Subcutaneous abdominal adipose tissue (tissue), 5 donors: ENCODE measurements at regions not wholly inside any gene's neighbourhood (a gene's known extent, or its start where the extent isn't known, plus 50 kb on each side); places are given as distances from the start of the nearest gene placed in this dataset.
"Not testable (repeated sequence)": the region's sequence is repeated elsewhere in the genome, so short reads cannot be mapped to it uniquely, and the experiment has no call there.

Source experiments
- H3K27ac ChIP-seq: one replicate; pipeline ENCODE4 v1.7.0; 2013; ENCODE audit warnings: low read depth, mild to moderate bottlenecking, inconsistent platforms, low read length, moderate library complexity
- H3K27me3 ChIP-seq, 5 donors: one replicate each; pipeline ENCODE4 v1.7.0; 2013; ENCODE audit warnings: low read length in 5 of 5, inconsistent platforms in 1 of 5; ENCODE audit not compliant: control insufficient read depth in 5 of 5, insufficient read depth in 4 of 5
- H3K36me3 ChIP-seq, 5 donors: one replicate each; pipeline ENCODE4 v1.7.0; 2013; ENCODE audit warnings: low read length in 5 of 5; ENCODE audit not compliant: control insufficient read depth in 5 of 5, insufficient read depth in 5 of 5
- H3K4me1 ChIP-seq, 5 donors: one replicate each; pipeline ENCODE4 v1.7.0; 2013; ENCODE audit warnings: low read length in 5 of 5, mild to moderate bottlenecking in 3 of 5, moderate library complexity in 1 of 5; ENCODE audit not compliant: control insufficient read depth in 5 of 5, insufficient read depth in 5 of 5
- H3K4me3 ChIP-seq, 5 donors: one replicate each; pipeline ENCODE4 v1.7.0; 2013; ENCODE audit warnings: low read length in 5 of 5, low read depth in 1 of 5
- H3K9ac ChIP-seq, 5 donors: one replicate each; pipeline ENCODE4 v1.7.0; 2013; ENCODE audit warnings: low read length in 5 of 5, mild to moderate bottlenecking in 4 of 5, moderate library complexity in 3 of 5
- H3K9me3 ChIP-seq, 5 donors: one replicate each; pipeline ENCODE4 v1.7.0; 2013; ENCODE audit warnings: low read length in 5 of 5; ENCODE audit not compliant: control insufficient read depth in 5 of 5
- donor health status: healthy.
- donor health status: healthy.
- donor health status: healthy.
- donor health status: healthy.
- donor health status: healthy.

DNA sequence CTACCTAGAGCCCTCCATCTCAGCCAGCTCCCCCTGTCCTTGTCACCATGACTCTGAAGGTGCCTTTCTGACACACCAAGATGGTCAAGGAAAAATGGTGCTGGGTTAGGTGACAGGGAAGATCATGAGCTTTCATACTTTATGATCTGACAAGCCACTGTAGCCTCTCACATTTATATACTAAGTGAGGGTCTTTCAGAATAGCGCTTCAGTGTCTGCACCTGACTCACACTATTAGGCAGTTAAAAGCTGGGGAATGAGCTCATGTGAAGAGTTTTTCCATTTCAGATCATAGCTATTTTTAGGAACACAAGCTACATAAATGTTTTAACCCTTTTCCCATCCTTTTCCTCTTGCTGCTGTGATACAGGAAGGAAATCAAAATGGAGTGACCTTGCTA is 101.4 kb downstream of the FAM72C start:
- H3K27ac ChIP-seq, H3K27me3 ChIP-seq, H3K36me3 ChIP-seq, H3K9ac ChIP-seq, H3K4me3 ChIP-seq, H3K4me1 ChIP-seq, H3K9me3 ChIP-seq: not testable (repeated sequence)

DNA sequence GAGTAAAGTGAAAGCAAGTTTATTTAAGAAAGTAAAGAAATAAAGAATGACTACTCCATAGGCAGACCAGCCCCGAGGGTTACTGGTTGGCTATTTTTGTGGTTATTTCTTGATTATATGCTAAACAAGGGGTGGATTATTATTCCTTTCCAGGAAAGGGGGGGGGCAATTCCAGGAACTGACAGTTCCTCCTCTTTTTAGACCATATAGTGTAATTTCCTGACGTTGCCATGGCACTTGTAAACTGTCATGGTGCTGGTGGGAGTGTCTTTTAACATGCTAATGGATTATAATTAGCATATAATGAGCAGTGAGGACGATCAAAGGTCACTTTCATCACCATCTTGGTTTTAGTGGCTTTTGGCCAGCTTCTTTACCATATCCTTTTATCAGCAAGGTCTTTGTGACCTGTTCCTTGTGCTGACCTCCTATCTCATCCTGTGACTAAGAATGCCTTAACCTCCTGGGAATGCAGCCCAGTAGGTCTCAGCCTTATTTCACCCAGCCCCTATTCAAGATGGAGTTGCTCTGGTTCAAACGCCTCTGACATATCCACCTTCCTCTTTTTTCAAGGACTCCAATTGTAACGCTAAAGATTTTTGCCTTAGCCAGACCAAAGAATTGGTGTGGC is 104.1 kb downstream of the FAM72C start:
- H3K27ac ChIP-seq, H3K4me3 ChIP-seq, H3K27me3 ChIP-seq, H3K4me1 ChIP-seq, H3K36me3 ChIP-seq, H3K9me3 ChIP-seq, H3K9ac ChIP-seq: not testable (repeated sequence)

DNA sequence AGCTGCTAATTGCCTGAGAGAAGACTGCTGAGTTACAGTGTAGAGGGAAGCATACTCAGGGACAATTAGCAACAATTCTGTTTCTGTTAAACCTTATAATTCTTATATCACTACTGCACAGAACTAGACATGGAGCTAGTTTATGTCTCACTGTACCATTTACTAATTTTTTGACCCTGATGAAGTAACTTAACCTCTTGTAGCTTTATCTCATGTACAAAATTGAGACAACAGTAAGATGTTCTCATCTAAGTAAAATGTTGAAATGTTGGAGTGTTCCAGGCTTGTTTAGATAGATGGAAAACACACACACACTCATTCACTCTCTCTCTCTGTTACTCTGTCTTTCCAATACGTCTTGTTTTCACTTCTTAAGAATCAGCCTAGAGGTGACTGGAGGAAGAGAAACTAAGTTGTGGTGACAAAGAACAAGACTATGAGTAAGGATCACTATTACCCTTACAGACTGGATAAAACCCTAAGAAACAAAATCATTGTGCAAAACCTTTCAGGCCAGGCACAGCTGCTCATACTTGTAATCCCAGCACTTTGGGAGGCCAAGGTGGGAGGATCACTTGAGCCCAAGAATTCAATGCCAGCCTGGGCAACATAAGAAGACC is 107.8 kb downstream of the FAM72C start:
- not testable (repeated sequence) for H3K9me3 ChIP-seq, H3K27me3 ChIP-seq, H3K9ac ChIP-seq, H3K4me3 ChIP-seq, H3K27ac ChIP-seq, H3K4me1 ChIP-seq, H3K36me3 ChIP-seq

DNA sequence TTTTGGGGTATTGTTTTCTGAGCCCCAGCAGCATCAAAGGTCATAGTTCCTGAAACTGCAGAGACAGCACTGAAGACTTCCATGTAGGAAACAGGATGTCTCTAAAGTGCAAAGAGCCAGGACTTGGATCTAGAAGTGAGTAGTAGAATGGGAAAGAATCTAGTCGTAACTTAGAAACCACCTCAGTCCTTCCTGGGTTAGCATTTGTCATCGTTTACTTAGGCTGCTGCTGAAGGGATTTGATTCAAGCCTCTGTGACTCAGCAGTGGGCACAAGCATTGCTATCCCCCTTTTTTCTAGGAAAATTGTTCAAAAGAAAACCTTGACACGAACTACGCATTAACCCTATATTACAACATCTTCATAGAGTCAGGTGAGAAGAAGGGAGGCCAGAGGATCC is 109.1 kb downstream of the FAM72C start:
- not testable (repeated sequence) for H3K4me3 ChIP-seq, H3K27me3 ChIP-seq, H3K9ac ChIP-seq, H3K36me3 ChIP-seq, H3K4me1 ChIP-seq, H3K27ac ChIP-seq, H3K9me3 ChIP-seq

DNA sequence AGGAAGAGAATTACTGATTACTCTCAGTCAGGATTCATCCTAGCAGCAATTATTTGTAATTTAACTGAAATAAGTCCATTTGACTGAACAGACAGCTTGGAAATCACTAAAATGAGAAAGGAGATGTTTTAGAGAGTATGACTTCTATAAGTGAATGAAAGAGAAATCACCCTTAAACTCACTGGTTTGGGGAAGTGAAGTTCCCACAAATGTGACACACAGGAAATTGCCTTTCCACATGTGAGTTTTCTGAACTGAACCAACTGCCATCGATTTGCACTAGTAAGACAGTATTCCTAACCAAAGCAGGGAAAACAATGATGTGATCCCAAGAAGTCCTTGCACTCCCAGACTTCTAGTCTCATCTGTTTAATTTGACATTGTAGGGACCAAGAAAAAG is 110.5 kb downstream of the FAM72C start:
- H3K27ac ChIP-seq, H3K4me3 ChIP-seq, H3K36me3 ChIP-seq, H3K9ac ChIP-seq, H3K9me3 ChIP-seq, H3K27me3 ChIP-seq, H3K4me1 ChIP-seq: not testable (repeated sequence)

DNA sequence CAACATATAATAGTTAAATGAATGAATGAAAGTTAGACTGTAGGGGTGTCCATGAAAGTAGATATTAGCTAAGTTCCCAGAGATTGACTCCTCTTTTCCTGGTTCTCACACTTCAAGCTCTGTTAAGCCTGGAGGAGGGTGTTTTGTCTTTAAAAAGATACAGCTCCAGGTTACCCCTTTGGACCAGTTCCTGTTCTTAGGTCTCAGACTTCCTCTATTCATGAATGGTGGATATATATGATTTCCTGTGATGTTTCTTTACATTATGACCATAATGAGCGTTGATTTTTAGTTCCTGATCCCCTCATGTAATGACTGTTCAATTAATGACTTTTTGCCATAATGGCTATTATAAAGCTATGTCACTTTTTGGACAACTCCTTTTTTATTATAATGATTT is 115.9 kb downstream of the FAM72C start:
- H3K27ac ChIP-seq, H3K4me1 ChIP-seq, H3K9ac ChIP-seq, H3K4me3 ChIP-seq, H3K27me3 ChIP-seq, H3K9me3 ChIP-seq, H3K36me3 ChIP-seq: not testable (repeated sequence)

DNA sequence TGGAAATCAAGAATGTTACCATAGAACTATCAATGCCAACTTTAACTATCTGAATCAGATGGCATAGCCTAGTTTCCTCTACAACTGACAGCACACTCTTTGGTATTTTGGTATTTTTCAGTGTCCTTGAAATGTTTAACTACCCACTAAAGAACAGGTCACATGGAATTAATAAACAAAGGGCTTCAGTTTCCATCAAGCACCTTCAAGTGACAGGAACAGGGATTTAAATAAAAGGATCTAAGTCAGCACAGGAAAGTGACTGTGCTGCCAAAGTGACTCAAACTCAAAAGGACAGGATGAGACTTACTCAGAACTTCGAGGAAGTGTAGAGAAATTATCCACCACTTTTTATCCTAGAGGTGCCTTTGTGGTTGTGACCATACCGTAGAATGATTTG is 117.7 kb downstream of the FAM72C start:
- not testable (repeated sequence) for H3K4me3 ChIP-seq, H3K4me1 ChIP-seq, H3K36me3 ChIP-seq, H3K27me3 ChIP-seq, H3K27ac ChIP-seq, H3K9ac ChIP-seq, H3K9me3 ChIP-seq

DNA sequence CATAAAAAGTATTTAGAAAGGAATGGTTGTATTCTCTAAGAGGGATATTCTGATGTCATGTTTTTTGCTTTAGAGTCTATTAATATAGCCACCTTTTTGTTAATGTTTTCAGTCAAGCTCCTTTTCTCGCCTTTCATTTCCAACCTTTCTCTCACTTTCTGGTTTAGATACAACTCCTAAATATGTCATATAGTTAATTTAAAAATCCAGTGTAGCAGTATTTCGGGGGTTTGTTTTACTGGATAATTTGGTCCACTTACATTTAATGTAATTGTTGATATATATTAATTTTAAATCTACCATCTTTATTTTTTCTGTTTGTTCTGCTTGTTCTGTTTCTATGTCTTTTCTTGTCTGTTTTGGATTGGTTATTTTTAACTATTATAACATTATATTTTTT is 121.1 kb downstream of the FAM72C start:
- H3K4me1 ChIP-seq, H3K27me3 ChIP-seq, H3K9me3 ChIP-seq, H3K36me3 ChIP-seq, H3K27ac ChIP-seq, H3K4me3 ChIP-seq, H3K9ac ChIP-seq: not testable (repeated sequence)

DNA sequence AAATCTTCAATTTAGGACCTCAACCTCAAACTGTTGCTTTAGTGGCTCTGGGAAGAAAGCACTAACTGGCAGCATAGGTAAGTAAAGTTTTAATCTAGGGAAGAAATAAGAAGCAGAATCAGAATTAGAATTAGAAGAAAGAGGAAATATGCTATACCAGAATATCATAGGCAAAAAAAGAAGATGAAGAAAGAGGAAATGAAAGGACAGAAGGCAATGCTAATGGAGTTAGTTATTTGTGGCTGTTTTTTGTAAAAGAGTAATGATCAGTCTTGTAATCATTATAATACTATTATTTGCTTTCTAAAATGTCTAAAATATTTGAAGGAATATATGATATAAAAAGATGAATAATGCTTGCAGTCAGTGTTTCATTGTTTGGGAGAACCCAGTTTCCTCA is 122.9 kb downstream of the FAM72C start:
- H3K9me3 ChIP-seq, H3K4me1 ChIP-seq, H3K9ac ChIP-seq, H3K36me3 ChIP-seq, H3K27me3 ChIP-seq, H3K4me3 ChIP-seq, H3K27ac ChIP-seq: not testable (repeated sequence)

DNA sequence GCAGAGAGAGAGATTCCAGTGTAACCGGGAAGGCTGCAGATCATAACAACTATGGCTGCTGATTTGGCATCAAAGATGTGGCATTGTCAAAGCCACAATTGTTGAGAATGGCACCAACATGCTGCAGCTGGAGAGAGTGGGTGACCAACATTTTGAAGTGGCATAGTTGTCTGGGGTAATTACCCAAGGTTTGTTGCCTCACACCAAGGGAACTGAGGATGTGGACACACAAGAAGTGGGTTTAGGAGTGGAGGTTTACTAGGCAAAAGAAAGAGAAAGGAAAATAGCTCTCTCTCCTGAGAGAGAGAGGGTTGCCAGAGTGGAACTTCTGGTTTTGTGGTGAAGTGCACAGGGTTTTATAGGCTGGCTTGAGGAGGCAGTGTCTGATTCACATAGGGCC is 126.6 kb downstream of the FAM72C start:
- H3K27ac ChIP-seq, H3K4me3 ChIP-seq, H3K27me3 ChIP-seq, H3K9ac ChIP-seq, H3K9me3 ChIP-seq, H3K4me1 ChIP-seq, H3K36me3 ChIP-seq: not testable (repeated sequence)

DNA sequence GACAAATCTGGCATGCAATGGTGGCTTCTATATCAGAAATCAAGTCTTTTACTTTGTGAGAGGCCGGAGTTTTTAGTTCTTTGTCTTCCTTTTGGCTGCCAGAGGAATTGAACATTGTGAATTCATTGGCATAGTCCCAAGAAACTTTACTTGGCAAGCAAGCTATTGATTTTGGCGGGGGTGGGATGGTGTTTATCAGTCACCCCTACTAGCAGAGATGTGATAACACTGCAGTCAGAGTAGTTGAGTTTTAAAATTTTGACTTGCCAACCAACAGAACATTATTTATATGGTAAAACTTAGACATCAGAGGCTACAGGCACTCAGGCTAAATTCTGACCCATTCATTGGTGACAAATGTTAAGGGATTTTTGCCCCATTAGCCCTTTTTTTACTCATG is 129.7 kb downstream of the FAM72C start:
- H3K9ac ChIP-seq, H3K9me3 ChIP-seq, H3K4me3 ChIP-seq, H3K4me1 ChIP-seq, H3K36me3 ChIP-seq, H3K27me3 ChIP-seq, H3K27ac ChIP-seq: not testable (repeated sequence)
